Lower leg skin (tissue), 3 donors: ENCODE measurements at regions not wholly inside any gene's neighbourhood (a gene's known extent, or its start where the extent isn't known, plus 50 kb on each side); places are given as distances from the start of the nearest gene placed in this dataset.

ENCODE experiments used
- POLR2A ChIP-seq, 2 donors: fragments of 450-650 bp; IDR thresholded peaks; one replicate each; pipeline ENCODE4 v1.6.1; 2016 to 2017; ENCODE audit warnings: antibody characterized with exemption in 2 of 2, mild to moderate bottlenecking in 1 of 2, moderate library complexity in 1 of 2
- TF ChIP-seq, protein P1 (sequence below), 3 donors: fragments of 450-650 bp; IDR thresholded peaks; one replicate each; pipeline ENCODE4 v1.5.1; 2016; ENCODE audit warnings: antibody characterized with exemption in 3 of 3, mild to moderate bottlenecking in 3 of 3, moderate library complexity in 2 of 3

DNA sequence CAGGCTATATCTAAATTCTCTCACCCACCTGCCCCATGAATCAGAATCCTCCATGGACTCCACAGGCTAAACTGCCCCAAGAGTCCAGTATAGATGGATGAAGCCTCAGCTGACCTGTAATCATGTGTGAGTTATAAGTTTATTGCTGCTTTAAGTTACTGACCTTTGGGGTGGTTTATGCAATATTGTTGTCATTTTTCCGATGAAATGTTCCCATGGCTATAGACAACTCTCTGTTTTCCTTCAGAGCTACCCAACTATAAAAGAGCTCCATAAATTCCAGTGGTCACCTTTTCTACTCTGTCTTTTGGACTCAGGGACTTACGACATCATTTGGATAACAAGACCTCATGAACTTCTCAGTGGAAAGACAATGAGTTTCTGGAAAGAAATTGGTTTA is 212.1 kb downstream of the BMP2 start:
- TF ChIP-seq, protein P1, sequence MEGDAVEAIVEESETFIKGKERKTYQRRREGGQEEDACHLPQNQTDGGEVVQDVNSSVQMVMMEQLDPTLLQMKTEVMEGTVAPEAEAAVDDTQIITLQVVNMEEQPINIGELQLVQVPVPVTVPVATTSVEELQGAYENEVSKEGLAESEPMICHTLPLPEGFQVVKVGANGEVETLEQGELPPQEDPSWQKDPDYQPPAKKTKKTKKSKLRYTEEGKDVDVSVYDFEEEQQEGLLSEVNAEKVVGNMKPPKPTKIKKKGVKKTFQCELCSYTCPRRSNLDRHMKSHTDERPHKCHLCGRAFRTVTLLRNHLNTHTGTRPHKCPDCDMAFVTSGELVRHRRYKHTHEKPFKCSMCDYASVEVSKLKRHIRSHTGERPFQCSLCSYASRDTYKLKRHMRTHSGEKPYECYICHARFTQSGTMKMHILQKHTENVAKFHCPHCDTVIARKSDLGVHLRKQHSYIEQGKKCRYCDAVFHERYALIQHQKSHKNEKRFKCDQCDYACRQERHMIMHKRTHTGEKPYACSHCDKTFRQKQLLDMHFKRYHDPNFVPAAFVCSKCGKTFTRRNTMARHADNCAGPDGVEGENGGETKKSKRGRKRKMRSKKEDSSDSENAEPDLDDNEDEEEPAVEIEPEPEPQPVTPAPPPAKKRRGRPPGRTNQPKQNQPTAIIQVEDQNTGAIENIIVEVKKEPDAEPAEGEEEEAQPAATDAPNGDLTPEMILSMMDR (IDR thresholded peaks at IDR 0.05): no peak
- no peak for TF ChIP-seq POLR2A (IDR thresholded peaks at IDR 0.05)
